Astrocyte (in vitro differentiated cells and primary cell): ENCODE measurements at regions not wholly inside any gene's neighbourhood (a gene's known extent, or its start where the extent isn't known, plus 50 kb on each side); places are given as distances from the start of the nearest gene placed in this dataset.

Source experiments
- EZH2 ChIP-seq: IDR thresholded peaks from 2 replicates; pipeline ENCODE4 v1.6.1; 2012; ENCODE audit warnings: mild to moderate bottlenecking, low read length, inconsistent platforms; ENCODE audit not compliant: insufficient read depth
- TF ChIP-seq, protein P1 (sequence below): IDR thresholded peaks from 2 replicates; pipeline ENCODE4 v1.5.1; 2011; ENCODE audit warnings: low read depth, mild to moderate bottlenecking, inconsistent platforms, low read length, moderate library complexity; ENCODE audit not compliant: insufficient read depth

DNA sequence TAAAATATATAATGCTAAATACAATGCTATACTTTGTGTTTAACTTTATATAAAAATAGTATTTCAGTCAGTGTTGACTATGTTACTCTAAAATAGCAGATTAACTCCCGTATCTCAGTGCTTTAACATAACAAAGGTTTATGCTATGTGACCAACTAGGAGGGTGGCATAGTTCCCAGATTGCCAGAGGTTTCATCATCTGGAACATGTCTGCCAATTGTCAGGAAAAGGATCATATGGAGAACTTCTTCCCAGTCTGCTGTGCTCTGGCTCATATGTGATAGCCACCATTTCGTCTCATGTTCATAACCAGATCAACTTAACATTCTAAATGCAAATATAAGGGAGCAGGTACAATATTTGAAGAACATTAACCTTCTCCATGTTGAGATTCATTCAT, 720.2 kb downstream of the MCTP2 start:
- TF ChIP-seq, protein P1, sequence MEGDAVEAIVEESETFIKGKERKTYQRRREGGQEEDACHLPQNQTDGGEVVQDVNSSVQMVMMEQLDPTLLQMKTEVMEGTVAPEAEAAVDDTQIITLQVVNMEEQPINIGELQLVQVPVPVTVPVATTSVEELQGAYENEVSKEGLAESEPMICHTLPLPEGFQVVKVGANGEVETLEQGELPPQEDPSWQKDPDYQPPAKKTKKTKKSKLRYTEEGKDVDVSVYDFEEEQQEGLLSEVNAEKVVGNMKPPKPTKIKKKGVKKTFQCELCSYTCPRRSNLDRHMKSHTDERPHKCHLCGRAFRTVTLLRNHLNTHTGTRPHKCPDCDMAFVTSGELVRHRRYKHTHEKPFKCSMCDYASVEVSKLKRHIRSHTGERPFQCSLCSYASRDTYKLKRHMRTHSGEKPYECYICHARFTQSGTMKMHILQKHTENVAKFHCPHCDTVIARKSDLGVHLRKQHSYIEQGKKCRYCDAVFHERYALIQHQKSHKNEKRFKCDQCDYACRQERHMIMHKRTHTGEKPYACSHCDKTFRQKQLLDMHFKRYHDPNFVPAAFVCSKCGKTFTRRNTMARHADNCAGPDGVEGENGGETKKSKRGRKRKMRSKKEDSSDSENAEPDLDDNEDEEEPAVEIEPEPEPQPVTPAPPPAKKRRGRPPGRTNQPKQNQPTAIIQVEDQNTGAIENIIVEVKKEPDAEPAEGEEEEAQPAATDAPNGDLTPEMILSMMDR: no peak
- TF ChIP-seq EZH2: no peak
